Ishikawa (cell line): ENCODE measurements at regions not wholly inside any gene's neighbourhood (a gene's known extent, or its start where the extent isn't known, plus 50 kb on each side); places are given as distances from the start of the nearest gene placed in this dataset.

Experiments
- CEBPB ChIP-seq: IDR thresholded peaks from 2 replicates; pipeline ENCODE4 v1.6.1; 2012
- CREB1 ChIP-seq: IDR thresholded peaks from 2 replicates; pipeline ENCODE4 v1.6.1; 2012; ENCODE audit warnings: low read depth
- EGR1 ChIP-seq: IDR thresholded peaks from 2 replicates; pipeline ENCODE4 v1.6.1; 2012
- EP300 ChIP-seq: IDR thresholded peaks from 2 replicates; pipeline ENCODE4 v1.6.1; 2012; ENCODE audit warnings: borderline replicate concordance
- FOXM1 ChIP-seq: IDR thresholded peaks from 2 replicates; pipeline ENCODE4 v1.6.1; 2012; ENCODE audit warnings: low read depth, borderline replicate concordance
- NFIC ChIP-seq: IDR thresholded peaks from 2 replicates; pipeline ENCODE4 v1.6.1; 2012
- RAD21 ChIP-seq: IDR thresholded peaks from 2 replicates; pipeline ENCODE4 v1.6.1; 2012; ENCODE audit warnings: low read depth
- TAF1 ChIP-seq: IDR thresholded peaks from 2 replicates; pipeline ENCODE4 v1.6.1; 2012; ENCODE audit warnings: low read depth, mild to moderate bottlenecking
- TCF12 ChIP-seq: IDR thresholded peaks from 2 replicates; pipeline ENCODE4 v1.6.1; 2012; ENCODE audit warnings: low read depth
- TEAD4 ChIP-seq: IDR thresholded peaks from 2 replicates; pipeline ENCODE4 v1.6.1; 2012
- YY1 ChIP-seq: IDR thresholded peaks from 2 replicates; pipeline ENCODE4 v1.6.1; 2012; ENCODE audit warnings: low read depth
- ZBTB7A ChIP-seq: IDR thresholded peaks from 2 replicates; pipeline ENCODE4 v1.6.1; 2012; ENCODE audit warnings: low read depth
- TF ChIP-seq, protein P1 (sequence below): IDR thresholded peaks from 2 replicates; pipeline ENCODE4 v1.6.1; 2012; ENCODE audit warnings: low read depth, mild to moderate bottlenecking
- TF ChIP-seq, protein P2 (sequence below): IDR thresholded peaks from 2 replicates; pipeline ENCODE4 v1.6.1; 2012
- TF ChIP-seq, protein P3 (sequence below): IDR thresholded peaks from 2 replicates; pipeline ENCODE4 v1.6.1; 2012

DNA sequence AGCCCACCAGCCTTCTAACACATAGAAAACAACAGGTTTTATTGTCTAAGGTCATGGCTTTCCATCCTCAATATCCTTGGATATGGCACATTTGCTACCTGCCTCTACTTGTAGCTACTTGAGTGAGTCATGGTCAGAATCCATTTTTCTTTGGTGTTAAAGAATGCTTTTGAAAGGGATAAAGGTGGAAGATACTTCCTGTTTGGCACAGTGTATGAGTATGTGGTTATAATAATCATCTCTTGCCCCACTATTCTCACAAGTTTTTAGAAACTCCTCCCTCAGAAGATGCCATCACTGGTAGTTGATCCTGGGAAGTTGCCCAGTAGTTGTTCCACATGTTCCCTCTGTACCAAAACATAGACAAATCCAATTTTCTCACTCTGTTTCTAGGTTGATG, 508.6 kb upstream of the IL12A start:
- TF ChIP-seq, protein P1, sequence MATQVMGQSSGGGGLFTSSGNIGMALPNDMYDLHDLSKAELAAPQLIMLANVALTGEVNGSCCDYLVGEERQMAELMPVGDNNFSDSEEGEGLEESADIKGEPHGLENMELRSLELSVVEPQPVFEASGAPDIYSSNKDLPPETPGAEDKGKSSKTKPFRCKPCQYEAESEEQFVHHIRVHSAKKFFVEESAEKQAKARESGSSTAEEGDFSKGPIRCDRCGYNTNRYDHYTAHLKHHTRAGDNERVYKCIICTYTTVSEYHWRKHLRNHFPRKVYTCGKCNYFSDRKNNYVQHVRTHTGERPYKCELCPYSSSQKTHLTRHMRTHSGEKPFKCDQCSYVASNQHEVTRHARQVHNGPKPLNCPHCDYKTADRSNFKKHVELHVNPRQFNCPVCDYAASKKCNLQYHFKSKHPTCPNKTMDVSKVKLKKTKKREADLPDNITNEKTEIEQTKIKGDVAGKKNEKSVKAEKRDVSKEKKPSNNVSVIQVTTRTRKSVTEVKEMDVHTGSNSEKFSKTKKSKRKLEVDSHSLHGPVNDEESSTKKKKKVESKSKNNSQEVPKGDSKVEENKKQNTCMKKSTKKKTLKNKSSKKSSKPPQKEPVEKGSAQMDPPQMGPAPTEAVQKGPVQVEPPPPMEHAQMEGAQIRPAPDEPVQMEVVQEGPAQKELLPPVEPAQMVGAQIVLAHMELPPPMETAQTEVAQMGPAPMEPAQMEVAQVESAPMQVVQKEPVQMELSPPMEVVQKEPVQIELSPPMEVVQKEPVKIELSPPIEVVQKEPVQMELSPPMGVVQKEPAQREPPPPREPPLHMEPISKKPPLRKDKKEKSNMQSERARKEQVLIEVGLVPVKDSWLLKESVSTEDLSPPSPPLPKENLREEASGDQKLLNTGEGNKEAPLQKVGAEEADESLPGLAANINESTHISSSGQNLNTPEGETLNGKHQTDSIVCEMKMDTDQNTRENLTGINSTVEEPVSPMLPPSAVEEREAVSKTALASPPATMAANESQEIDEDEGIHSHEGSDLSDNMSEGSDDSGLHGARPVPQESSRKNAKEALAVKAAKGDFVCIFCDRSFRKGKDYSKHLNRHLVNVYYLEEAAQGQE = no peak
- TF ChIP-seq CREB1 (no peak), EGR1 (no peak), NFIC (no peak), RAD21 (no peak), ZBTB7A (no peak), EP300 (no peak), TEAD4 (no peak), FOXM1 (no peak), CEBPB (no peak), TAF1 (no peak), YY1 (no peak), TCF12 (no peak)
- TF ChIP-seq, protein P2, sequence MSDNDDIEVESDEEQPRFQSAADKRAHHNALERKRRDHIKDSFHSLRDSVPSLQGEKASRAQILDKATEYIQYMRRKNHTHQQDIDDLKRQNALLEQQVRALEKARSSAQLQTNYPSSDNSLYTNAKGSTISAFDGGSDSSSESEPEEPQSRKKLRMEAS = no peak
- TF ChIP-seq, protein P3, sequence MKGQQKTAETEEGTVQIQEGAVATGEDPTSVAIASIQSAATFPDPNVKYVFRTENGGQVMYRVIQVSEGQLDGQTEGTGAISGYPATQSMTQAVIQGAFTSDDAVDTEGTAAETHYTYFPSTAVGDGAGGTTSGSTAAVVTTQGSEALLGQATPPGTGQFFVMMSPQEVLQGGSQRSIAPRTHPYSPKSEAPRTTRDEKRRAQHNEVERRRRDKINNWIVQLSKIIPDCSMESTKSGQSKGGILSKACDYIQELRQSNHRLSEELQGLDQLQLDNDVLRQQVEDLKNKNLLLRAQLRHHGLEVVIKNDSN = no peak

DNA sequence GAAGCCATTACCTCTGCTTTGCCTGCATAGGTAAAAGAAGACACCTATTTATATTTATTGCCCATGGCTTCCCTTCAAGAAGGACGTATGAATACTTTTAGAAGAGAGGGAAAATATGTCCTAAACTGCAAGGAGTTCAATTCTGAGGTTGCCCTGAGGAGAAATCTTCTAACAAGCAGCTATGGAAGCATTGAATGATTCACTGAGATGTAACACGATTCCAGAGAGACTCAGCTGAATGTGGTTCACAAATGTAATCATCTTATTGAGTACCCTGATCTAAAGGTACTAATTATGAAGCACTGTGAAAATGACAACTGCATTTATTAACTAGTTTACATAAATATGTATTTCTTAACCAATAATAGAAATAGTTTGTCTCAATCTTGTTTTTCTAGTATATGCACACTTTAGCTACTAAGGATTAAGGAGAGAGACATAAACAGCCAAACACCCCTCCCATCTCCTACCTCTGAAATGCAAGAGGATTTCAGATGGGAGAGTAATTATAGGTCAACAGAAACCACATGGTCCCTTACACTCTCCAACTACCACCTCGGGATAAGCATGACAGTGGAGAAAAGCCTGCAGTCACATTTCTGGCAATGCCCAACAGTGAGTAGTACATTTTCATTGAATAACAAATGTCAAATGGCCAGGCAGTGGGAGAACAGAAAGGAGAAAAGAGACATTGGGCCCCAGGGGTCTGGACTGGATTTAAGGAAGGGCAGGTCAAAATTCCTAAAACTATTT, 506.2 kb upstream of the IL12A start:
- TF ChIP-seq TAF1 (no peak), YY1 (no peak), NFIC (no peak), CEBPB (no peak), RAD21 (no peak), EP300 (no peak), FOXM1 (no peak), EGR1 (no peak), TCF12 (no peak), TEAD4 (no peak), CREB1 (no peak), ZBTB7A (no peak)
- TF ChIP-seq, protein P1 = no peak
- TF ChIP-seq, protein P3 = no peak
- TF ChIP-seq, protein P2 = no peak

DNA sequence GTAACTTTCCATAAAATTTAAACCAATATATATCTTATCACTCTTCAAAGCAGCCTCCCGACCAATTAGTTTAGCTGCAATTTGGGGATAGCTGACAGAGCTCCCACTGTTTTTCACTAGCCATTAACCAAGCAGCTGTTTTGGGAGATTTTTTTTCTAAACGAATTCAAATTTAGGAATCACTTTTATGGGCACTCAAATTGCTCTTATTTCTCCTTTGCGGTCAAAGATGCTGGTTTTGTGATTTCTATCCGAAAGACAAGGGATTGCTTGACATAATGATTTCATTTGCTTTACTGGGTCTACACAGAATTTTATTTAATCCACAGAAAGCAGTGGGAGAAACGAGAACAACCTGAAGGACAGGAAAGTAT, 505.7 kb upstream of the IL12A start:
- TF ChIP-seq, protein P3 = no peak
- TF ChIP-seq ZBTB7A = no peak
- TF ChIP-seq FOXM1 = no peak
- TF ChIP-seq YY1 = no peak
- no peak for TF ChIP-seq TCF12
- TF ChIP-seq EGR1 = no peak
- TF ChIP-seq NFIC = no peak
- no peak for TF ChIP-seq EP300
- TF ChIP-seq TEAD4 = no peak
- TF ChIP-seq RAD21 = no peak
- TF ChIP-seq, protein P2 = no peak
- no peak for TF ChIP-seq CEBPB
- TF ChIP-seq TAF1 = no peak
- TF ChIP-seq, protein P1 = no peak
- no peak for TF ChIP-seq CREB1

DNA sequence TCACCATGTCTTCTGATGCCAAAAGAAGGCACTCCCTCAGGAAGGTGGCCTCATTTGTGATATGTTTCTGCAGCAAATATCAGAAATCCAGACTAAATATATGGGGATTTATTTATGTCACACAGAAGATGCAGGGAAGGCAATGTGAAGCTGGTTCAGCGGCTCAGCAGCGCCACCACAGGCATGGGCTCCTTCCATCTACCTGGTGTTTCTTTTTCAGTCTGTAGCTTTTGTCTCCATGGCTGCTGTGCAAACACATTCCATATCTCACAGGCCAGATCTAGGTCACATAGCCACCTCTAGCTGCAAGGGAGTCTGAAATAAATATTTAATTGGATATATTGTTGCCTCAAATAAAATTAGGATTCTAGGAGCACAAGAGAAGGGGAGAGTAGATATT, 502.1 kb upstream of the IL12A start:
- no peak for TF ChIP-seq ZBTB7A
- no peak for TF ChIP-seq FOXM1
- TF ChIP-seq NFIC = no peak
- no peak for TF ChIP-seq TEAD4
- TF ChIP-seq YY1 = no peak
- TF ChIP-seq EGR1 = no peak
- TF ChIP-seq TAF1 = no peak
